Sigmoid colon (tissue), 6 donors: ENCODE measurements at regions not wholly inside any gene's neighbourhood (a gene's known extent, or its start where the extent isn't known, plus 50 kb on each side); places are given as distances from the start of the nearest gene placed in this dataset.
"Not testable (repeated sequence)": the region's sequence is repeated elsewhere in the genome, so short reads cannot be mapped to it uniquely, and the experiment has no call there.

Source experiments
- DNase-seq: peaks from one replicate; pipeline ENCODE4 v3.0.0-alpha.2; 2019
- H3K27ac ChIP-seq, 4 donors: fragments of 200-600 bp; sonication (generic); one replicate each; pipeline ENCODE4 v1.5.1; 2016 to 2019; ENCODE audit warnings: mild to moderate bottlenecking in 1 of 4
- H3K27me3 ChIP-seq, 3 donors: fragments of 200-600 bp; sonication (generic); one replicate each; pipeline ENCODE4 v1.5.1; 2019; ENCODE audit warnings: mild to moderate bottlenecking in 1 of 3
- H3K36me3 ChIP-seq, 4 donors: fragments of 200-600 bp; sonication (generic); one replicate each; pipeline ENCODE4 v1.5.1; 2016 to 2019
- H3K4me1 ChIP-seq, 4 donors: fragments of 200-600 bp; sonication (generic); one replicate each; pipeline ENCODE4 v1.5.1; 2017 to 2019
- H3K4me3 ChIP-seq, 4 donors: fragments of 200-600 bp; sonication (generic); one replicate each; pipeline ENCODE4 v1.5.1; 2017 to 2019; ENCODE audit warnings: mild to moderate bottlenecking in 2 of 4, moderate library complexity in 1 of 4
- H3K9me3 ChIP-seq, 4 donors: fragments of 200-600 bp in 3 of 4; sonication (generic) in 3 of 4; one replicate each; pipeline versions ENCODE4 v1.5.1 to v1.6.1; 2013 to 2019
- CTCF ChIP-seq, 4 experiments: fragments of 450-650 bp in 3 of 4; fragments of 200-600 bp in 1 of 4; IDR thresholded peaks; one replicate each; pipeline ENCODE4 v1.5.1; 2016 to 2019; ENCODE audit warnings: antibody characterized with exemption in 4 of 4, mild to moderate bottlenecking in 3 of 4, moderate library complexity in 2 of 4
- EP300 ChIP-seq, 4 donors: sonication (generic); formaldehyde crosslinking; IDR thresholded peaks; one replicate each; pipeline ENCODE4 v1.6.1; 2017; ENCODE audit warnings: antibody characterized with exemption in 4 of 4
- POLR2A ChIP-seq, 2 donors: fragments of 450-650 bp; IDR thresholded peaks; one replicate each; pipeline ENCODE4 v1.6.1; 2016; ENCODE audit warnings: antibody characterized with exemption in 2 of 2, mild to moderate bottlenecking in 2 of 2, moderate library complexity in 2 of 2
- POLR2AphosphoS5 ChIP-seq, 4 donors: sonication (generic); formaldehyde crosslinking; IDR thresholded peaks; one replicate each; pipeline ENCODE4 v1.6.1; 2017; ENCODE audit warnings: antibody characterized with exemption in 4 of 4
- WGBS, 2 donors: extraction: QIAGEN DNeasy Blood & Tissue Kit; methylation state at CpG; one replicate each; pipeline ENCODE4 v1.1.7; 2013; 5-methylcytosine and 5-hydroxymethylcytosine counted together
- intact Hi-C: fragments of 100-400 bp; cut with DNase I; formaldehyde crosslinking; loops from one replicate; pipeline ENCODE4 v1.15.1; 2023
- donor health status: healthy with polysubstance abuse.
- donor health status: healthy.

DNA sequence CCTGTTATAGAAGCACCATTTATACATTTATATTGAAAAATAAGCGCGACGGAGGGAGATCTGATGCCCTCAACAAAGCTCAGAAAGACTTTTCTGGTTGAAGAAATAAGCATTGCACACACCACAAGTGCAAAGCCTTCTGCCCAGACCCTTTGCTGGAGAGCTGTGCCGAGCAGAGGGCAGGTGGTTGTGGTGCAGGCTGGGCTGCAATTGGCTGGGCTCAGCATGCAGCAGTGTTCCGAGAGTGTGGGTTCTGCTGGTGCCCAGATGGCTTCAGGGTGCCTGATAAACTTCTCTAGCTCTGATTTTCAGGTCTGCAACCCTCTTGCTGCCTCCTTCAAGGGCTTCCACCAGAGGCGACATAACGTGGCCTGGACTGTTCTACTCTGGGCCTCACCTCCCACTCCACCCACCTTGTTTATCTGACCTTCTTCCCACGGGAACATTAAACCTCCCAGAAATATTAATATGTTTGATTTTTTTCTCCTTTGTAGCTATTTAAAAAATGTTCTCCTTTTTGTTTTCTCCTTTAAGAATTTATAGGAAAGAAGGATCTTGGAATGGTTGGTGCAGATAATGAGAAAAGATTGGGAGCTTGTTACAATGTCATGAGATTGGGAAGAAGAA, 113.6 kb upstream of the ITGA6 start:
- TF ChIP-seq CTCF (IDR thresholded peaks at IDR 0.05) (no peak), POLR2AphosphoS5 (IDR thresholded peaks at IDR 0.05) (no peak), POLR2A (IDR thresholded peaks at IDR 0.05) (no peak)
- H3K9me3 ChIP-seq = no peaks in the 10 kb centered on the region
- no peaks in the 10 kb centered on the region for H3K27me3 ChIP-seq
- H3K4me3 ChIP-seq = no peak overlapping the region
- DNase-seq = no peak
- no peak overlapping the region for H3K27ac ChIP-seq
- WGBS, 2 donors = 68 to 74% methylated on average over 8 of the region's 8 CpGs
- H3K4me1 ChIP-seq = no peaks in the 10 kb centered on the region
- intact Hi-C loops = no loop called here
- H3K36me3 ChIP-seq = no peaks in the 10 kb centered on the region

GRCh38 chr2:172315070-172315469, 112.3 kb upstream of the ITGA6 start:
- H3K36me3 ChIP-seq, H3K4me1 ChIP-seq, H3K27me3 ChIP-seq, intact Hi-C loops, H3K9me3 ChIP-seq, H3K4me3 ChIP-seq, DNase-seq, H3K27ac ChIP-seq: not testable (repeated sequence)
- 78 to 79% methylated on average over 12 of the region's 21 CpGs for WGBS, 2 donors

- no peak overlapping the region for H3K27ac ChIP-seq
- no peaks in the 10 kb centered on the region for H3K9me3 ChIP-seq
- 94 to 95% methylated on average over 3 of the region's 3 CpGs for WGBS, 2 donors
- H3K36me3 ChIP-seq = no peaks in the 10 kb centered on the region
- intact Hi-C loops = no loop called here
- no peak for DNase-seq
- H3K4me1 ChIP-seq = no peaks in the 10 kb centered on the region
- H3K4me3 ChIP-seq = no peak overlapping the region
- no peak for TF ChIP-seq POLR2A (IDR thresholded peaks at IDR 0.05)
- no peak for TF ChIP-seq POLR2AphosphoS5 (IDR thresholded peaks at IDR 0.05)
- TF ChIP-seq CTCF (IDR thresholded peaks at IDR 0.05) = no peak
- no peak for TF ChIP-seq EP300 (IDR thresholded peaks at IDR 0.05)
- no peaks in the 10 kb centered on the region for H3K27me3 ChIP-seq
Measured at GRCh38 chr2:172322049-172322448, 105.3 kb upstream of the ITGA6 start.

DNA sequence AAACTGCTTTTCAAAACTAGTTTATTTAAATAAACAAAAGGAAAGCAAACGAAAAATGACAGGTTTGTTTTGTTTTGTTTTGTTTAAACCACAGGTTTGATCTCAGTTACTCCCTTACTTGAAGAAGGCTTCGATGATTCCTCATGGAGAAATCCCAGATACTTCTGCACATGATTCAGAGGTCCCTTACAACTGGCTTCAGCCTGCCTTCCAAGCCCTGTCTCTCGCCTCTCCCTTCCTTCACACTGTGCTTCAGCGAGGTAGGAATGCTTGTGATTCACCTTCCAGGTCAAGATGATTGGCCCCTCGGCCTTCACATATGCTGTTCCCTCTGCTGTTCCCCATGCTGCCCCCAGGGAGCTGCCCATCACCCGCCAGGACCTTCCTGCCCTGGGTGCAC, 104.1 kb upstream of the ITGA6 start:
- no peak overlapping the region for H3K4me3 ChIP-seq
- H3K9me3 ChIP-seq = no peaks in the 10 kb centered on the region
- no peaks in the 10 kb centered on the region for H3K4me1 ChIP-seq
- TF ChIP-seq POLR2AphosphoS5 (IDR thresholded peaks at IDR 0.05) = no peak
- TF ChIP-seq EP300 (IDR thresholded peaks at IDR 0.05) = no peak
- no peak for TF ChIP-seq POLR2A (IDR thresholded peaks at IDR 0.05)
- TF ChIP-seq CTCF (IDR thresholded peaks at IDR 0.05) = no peak
- H3K36me3 ChIP-seq = no peaks in the 10 kb centered on the region
- intact Hi-C loops = no loop called here
- WGBS, 2 donors = 81 to 82% methylated on average over 6 of the region's 6 CpGs
- no peak overlapping the region for H3K27ac ChIP-seq
- H3K27me3 ChIP-seq = no peaks in the 10 kb centered on the region
- DNase-seq = no peak

DNA sequence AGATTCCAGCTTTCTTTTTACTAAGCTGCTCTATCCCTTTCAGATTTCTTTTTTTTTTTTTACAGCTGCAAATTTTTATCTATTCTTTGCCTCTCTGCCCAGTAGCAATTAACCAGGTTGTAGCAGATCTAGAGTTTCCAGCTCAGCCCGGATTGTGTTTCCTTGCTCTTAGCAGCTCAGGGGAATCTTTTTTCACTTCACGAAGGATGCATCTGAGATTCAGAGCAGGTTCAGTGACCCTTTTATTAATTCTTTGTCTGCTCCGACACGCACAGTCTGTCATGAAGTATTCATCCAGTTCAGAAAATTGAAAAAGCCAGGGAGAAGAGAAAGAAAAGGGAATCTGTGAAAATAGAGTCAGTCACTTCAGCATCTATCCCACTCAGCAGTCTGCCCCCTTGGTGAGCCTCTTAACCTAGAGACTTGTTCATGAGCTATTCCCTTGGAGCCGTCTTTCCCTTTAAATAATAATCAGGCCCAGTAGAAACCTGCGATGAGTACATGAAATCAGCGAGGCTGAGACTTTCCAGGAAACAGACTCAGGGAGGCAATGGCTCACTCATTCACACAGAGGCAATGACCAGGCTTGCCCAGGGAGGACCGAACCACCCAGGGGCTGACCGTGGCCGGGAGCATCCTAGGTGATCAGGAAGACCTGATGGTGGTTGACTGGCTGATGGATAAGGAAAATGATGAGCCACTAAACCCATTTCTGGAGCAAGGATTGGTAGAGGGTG, 103.4 kb upstream of the ITGA6 start:
- Histone ChIP-seq H3K9me3 (no peaks in the 10 kb centered on the region), H3K36me3 (no peaks in the 10 kb centered on the region), H3K27ac (no peak overlapping the region), H3K27me3 (no peaks in the 10 kb centered on the region), H3K4me1 (no peaks in the 10 kb centered on the region), H3K4me3 (no peak overlapping the region)
- WGBS, 2 donors = 58 to 82% methylated on average over 10 of the region's 10 CpGs
- no peak for DNase-seq
- intact Hi-C loops = no loop called here
- TF ChIP-seq EP300 (IDR thresholded peaks at IDR 0.05) (no peak), CTCF (IDR thresholded peaks at IDR 0.05) (no peak), POLR2AphosphoS5 (IDR thresholded peaks at IDR 0.05) (no peak), POLR2A (IDR thresholded peaks at IDR 0.05) (no peak)
